Lung (tissue), 11 donors: ENCODE measurements at regions not wholly inside any gene's neighbourhood (a gene's known extent, or its start where the extent isn't known, plus 50 kb on each side); places are given as distances from the start of the nearest gene placed in this dataset.

Experiments used
- ATAC-seq: fragments of 200-7000 bp; cut with Tn5 transposase; one replicate; pipeline ENCODE4 v1.9.1; 2020; ENCODE audit warnings: moderate number of reproducible peaks; ENCODE audit not compliant: insufficient read depth, low FRiP score
- DNase-seq, 3 donors: peaks; one replicate each; pipeline ENCODE4 v3.0.0-alpha.2; 2013 to 2017
- H3K27ac ChIP-seq, 2 donors: one replicate each; pipeline ENCODE4 v1.5.1; 2013; ENCODE audit warnings: mild to moderate bottlenecking in 2 of 2, moderate library complexity in 2 of 2, control low read depth in 1 of 2, inconsistent platforms in 1 of 2, low read depth in 1 of 2, low read length in 1 of 2
- H3K27me3 ChIP-seq, 3 donors: one replicate each; pipeline ENCODE4 v1.5.1; 2013; ENCODE audit warnings: low read length in 2 of 3; ENCODE audit not compliant: control insufficient read depth in 3 of 3, insufficient read depth in 3 of 3
- H3K36me3 ChIP-seq, 4 donors: one replicate each; pipeline ENCODE4 v1.5.1; 2013; ENCODE audit warnings: low read length in 4 of 4, mild to moderate bottlenecking in 1 of 4, moderate library complexity in 1 of 4; ENCODE audit not compliant: control insufficient read depth in 4 of 4, insufficient read depth in 4 of 4
- H3K4me1 ChIP-seq, 5 donors: one replicate each; pipeline ENCODE4 v1.5.1; 2013; ENCODE audit warnings: low read length in 5 of 5, mild to moderate bottlenecking in 2 of 5, moderate library complexity in 1 of 5; ENCODE audit not compliant: control insufficient read depth in 5 of 5, insufficient read depth in 5 of 5
- H3K4me3 ChIP-seq: one replicate; pipeline ENCODE4 v1.5.1; 2013; ENCODE audit warnings: mild to moderate bottlenecking, control low read depth, moderate library complexity
- H3K9ac ChIP-seq, 2 donors: one replicate each; pipeline ENCODE4 v1.5.1; 2013; ENCODE audit warnings: low read length in 2 of 2, control low read depth in 1 of 2; ENCODE audit not compliant: insufficient read depth in 1 of 2
- H3K9me3 ChIP-seq, 4 donors: one replicate each; pipeline ENCODE4 v1.5.1; 2013; ENCODE audit warnings: low read length in 3 of 4, mild to moderate bottlenecking in 1 of 4, moderate library complexity in 1 of 4; ENCODE audit not compliant: control insufficient read depth in 4 of 4, insufficient read depth in 3 of 4
- CTCF ChIP-seq: IDR thresholded peaks from 2 replicates; pipeline ENCODE4 v1.5.1; 2012; ENCODE audit warnings: mild to moderate bottlenecking; ENCODE audit errors: control extremely low read depth, extremely low read depth
- WGBS, 2 donors: extraction: QIAGEN DNeasy Blood & Tissue Kit; methylation state at CpG; one replicate each; pipeline ENCODE4 v1.1.7; 2013; 5-methylcytosine and 5-hydroxymethylcytosine counted together
- donor health status: control.
- donor health status: control.
- donor health status: Bipolar disorder and iron deficiency.
- donor health status: healthy.
- donor health status: DM: yes; HTN: yes; CAD: no.

DNA sequence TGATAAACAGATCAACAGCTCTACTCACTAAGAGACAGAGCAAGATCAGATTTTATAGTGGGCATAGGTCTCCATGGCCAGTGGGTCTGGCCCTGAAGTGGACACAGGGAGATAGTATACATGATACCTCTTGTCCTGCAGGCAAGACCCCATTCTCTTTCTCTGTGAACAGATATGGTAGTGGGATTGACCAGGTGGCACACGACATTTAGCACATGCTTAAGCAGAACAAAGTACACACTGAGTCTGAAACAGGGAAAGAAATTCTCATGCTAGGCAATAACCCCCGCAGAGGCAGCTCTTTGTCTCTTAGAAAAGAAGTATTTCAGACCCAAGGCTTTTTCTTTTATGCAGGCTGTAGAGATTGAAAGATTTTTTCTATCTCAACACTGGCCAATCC, 1331.2 kb downstream of the FSCB start:
- ATAC-seq: no peak
- no peak overlapping the region for H3K9ac ChIP-seq
- H3K4me1 ChIP-seq: peaks cover 0 to 8% (median 0%) of the 10 kb centered on the region in 5 donors
- no peak overlapping the region for H3K4me3 ChIP-seq
- peak; percentile 14 to 45 (median 32) for DNase-seq
- TF ChIP-seq CTCF: no peak
- 58 to 81% methylated on average over 2 of the region's 2 CpGs for WGBS, 2 donors
- H3K9me3 ChIP-seq: no peaks in the 10 kb centered on the region
- no peaks in the 10 kb centered on the region for H3K36me3 ChIP-seq
- no peaks in the 10 kb centered on the region for H3K27me3 ChIP-seq
- no peak overlapping the region for H3K27ac ChIP-seq

DNA sequence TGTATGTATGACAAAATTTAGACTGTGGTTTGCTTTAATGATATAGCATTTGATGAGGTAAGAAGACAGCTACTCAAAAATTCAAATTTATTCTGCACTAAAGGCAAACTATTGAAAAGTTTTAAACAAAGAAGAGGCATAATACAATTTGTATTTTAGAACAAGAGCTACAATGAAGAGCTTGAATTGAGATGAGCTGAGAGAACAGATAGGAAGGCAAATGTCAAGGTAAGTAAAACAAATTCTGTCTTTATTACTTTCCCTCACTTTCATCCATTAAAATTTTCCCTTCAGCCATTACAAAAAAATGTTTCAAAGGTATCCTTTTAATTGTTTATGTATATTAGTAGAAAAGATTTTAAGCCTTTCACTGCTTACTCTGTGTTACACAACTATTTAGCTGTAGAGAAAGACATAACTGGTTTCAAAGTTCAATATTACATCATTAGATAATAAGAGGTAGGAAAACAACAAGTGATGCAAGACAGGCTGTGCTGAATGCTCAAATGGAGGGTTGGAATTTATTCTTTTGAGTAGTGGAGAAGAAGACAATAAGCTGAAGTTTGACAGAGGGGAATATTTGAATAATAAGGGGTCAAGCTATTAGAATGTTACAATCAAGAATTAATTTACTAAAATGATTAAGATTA, 1334.1 kb downstream of the FSCB start:
- Histone ChIP-seq H3K4me1 (peaks cover 0 to 8% (median 4%) of the 10 kb centered on the region in 5 donors), H3K36me3 (no peaks in the 10 kb centered on the region), H3K27me3 (no peaks in the 10 kb centered on the region), H3K4me3 (no peak overlapping the region), H3K9me3 (no peaks in the 10 kb centered on the region), H3K27ac (no peak overlapping the region), H3K9ac (no peak overlapping the region)
- ATAC-seq (no peak), DNase-seq (peak in 2 of 3 donors; percentile 10 to 13)
- TF ChIP-seq CTCF: no peak

- no peak overlapping the region for H3K4me3 ChIP-seq
- H3K36me3 ChIP-seq: no peaks in the 10 kb centered on the region
- WGBS, 2 donors: 77 to 92% methylated on average over 2 of the region's 2 CpGs
- ATAC-seq (no peak), DNase-seq (no peak)
- no peaks in the 10 kb centered on the region for H3K9me3 ChIP-seq
- TF ChIP-seq CTCF: no peak
- no peak overlapping the region for H3K27ac ChIP-seq
- H3K27me3 ChIP-seq: no peaks in the 10 kb centered on the region
- H3K9ac ChIP-seq: no peak overlapping the region
- peaks cover 0 to 8% (median 4%) of the 10 kb centered on the region in 5 donors for H3K4me1 ChIP-seq
These were observed 1337.4 kb downstream of the FSCB start for GRCh38 chr14:43169722-43170121.
